ENCODE measurements at regions not wholly inside any gene's neighbourhood (a gene's known extent, or its start where the extent isn't known, plus 50 kb on each side); places are given as distances from the start of the nearest gene placed in this dataset.

- no peak for DNase-seq
These were observed 251.5 kb downstream of the WDR11 start for GRCh38 chr10:121102706-121103105.

DNA sequence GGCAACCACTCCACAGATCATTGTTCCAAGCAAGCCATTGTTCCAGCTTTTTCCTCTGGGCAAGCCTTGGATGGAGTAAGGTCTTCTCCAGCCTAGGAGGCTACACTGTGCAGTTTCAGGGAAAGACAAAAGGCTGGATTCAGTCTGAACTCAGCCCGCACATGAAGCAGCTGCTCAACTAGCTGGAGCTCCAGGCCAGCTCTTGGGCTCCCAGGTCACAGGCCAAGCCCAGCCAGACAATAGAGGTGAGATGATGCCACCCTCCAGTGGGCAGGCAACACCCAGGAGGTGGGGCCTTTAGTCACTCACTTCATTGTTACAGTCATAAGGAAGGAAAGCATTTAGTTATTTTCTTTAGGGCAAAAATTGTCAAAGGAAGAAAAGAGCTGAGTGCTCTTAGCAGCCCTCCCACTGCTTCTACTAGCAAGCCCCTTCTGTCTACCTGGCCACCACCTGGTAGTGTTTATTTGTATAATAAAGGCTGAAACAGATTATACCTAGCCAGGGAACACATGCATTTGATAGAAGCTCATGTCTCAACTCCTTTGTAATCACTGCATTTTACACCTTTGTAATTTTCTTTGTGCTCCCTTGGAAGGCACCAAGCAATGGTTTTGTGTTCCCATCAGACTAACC, 253.4 kb downstream of the WDR11 start:
- peak; percentile 5 for DNase-seq

DNA sequence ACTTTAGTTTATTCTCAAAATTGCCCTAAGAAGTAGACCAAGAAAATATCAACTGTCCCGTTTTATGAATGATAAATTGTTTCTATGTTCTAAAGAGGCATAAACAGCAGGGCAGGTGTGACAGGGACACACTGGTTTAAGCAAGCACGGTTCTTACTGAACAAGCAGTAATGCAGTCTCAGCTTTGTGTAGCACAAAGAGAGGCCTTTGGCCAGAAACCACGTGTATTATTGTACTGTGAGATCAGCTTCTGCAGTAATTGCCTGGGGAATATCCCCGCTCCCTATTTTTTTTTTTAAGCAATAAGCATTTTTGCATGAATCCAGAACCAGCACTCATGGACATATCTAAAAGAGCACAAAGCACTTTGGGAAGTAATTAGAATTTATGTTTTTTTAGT, 255.4 kb downstream of the WDR11 start:
- DNase-seq = no peak

- DNase-seq = no peak
These were observed 256.9 kb downstream of the WDR11 start for GRCh38 chr10:121108051-121108450.

DNA sequence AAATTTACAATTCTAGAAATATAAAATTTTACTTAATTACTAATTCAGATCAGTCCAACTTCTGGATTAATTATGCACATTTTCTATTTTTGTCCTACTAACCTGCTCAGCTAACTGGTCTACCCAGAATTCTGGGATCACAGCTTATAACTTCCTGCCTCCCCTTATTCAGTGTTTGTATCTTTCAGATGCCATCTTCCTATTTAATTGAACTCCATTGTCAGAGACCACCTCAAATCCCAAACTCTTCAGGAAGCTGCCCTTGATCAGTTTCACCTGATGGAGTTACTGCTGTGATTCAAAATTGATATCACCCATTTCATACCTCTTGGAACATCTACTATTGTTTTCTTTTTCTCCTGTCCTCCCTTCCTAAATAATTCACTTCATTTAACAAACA, 259.2 kb downstream of the WDR11 start:
- no peak for DNase-seq

DNA sequence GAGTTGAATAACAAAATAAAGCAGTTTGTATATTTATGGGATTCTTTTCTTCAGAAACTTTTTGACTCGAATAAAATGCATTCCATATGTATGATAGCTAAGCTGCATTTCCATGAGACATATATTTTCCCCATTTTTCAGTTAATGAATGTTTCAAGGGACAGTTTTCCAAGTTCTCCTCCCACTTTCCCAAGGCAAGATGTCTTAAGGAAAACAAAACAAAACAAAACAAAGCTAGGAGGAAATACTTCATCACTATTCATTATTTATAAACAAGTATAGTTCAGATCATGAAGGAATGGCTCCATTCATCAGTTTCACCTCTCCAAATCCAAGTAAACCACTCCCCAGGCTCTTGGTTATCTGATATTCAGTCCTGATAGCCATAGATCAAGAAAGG, 261.0 kb downstream of the WDR11 start:
- no peak for DNase-seq

DNA sequence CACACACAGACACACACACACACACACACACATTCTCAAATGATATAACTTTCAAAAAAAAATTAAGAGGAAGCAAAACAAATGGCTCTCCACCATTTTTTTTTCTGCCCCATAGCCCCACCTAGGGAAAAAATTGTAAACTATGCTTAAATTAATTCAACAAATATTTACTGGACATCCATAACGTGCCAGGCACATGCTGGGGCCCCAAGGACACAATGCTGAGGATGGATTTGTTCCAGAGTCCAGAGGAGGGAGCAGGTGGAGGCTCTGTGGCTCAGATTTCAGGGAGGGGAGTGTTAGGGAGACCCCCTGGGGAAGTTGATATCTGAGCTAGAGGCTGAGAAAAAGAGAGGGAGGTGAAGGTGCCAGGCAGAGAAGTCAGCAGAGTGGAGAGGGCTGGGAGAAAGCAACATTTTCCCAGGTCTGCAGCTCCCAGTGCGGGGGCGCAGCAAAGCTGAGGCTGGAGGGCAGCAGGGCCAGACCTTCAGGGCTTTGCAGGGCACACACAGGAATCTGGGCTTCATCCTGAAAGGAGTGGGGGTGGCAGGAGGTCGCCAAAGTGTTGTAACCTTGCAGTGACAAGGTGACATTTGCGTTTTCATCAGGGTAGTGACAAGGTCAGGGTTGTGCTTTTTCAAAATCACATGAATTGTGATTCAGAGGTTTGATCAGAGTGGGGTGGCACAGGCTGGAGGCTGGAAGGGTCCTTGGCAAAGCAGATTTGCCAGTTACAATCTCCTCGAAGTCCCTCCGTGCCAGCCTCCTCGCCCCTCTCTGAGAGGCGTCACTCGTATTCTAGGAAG, 261.6 kb downstream of the WDR11 start:
- no peak for DNase-seq

DNA sequence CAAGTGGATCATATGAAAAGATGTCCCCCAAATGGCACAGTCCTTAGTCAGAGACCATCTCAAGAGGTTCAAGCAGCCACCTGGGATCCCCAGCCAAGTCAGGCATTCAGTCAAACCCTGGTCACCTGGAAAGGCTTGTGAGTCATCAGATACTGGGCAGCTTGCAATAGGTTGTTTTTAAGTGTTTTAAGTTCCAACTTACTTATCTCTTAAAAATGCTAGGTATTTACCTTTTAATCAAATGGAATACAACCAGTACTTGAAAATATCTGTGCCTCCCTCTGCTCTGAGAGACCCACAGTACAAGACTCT, 262.2 kb downstream of the WDR11 start:
- no peak for DNase-seq

GRCh38 chr10:121113911-121114310, 262.7 kb downstream of the WDR11 start:
- DNase-seq = no peak

- no peak for DNase-seq
These were observed 264.0 kb downstream of the WDR11 start for GRCh38 chr10:121115154-121115553.

DNA sequence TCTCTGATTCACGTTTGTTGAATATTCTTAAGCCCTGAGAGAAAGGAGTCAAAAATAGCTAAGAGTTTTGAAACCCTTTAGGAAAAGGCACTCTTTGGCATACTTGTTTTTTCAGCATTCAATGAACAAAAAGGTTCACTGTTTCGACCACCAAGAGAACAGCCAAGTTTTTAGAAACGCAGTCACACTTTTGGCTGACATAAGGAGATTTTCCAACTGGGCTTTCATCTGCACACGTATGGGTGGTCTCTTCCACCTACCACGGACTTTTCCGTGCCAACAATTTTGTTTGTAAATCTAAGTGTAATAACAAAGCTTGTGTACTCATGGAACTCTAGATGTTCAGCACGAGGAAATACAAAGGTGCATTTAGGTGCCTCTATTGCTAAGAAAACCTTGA, 270.3 kb downstream of the WDR11 start:
- no peak for DNase-seq

- no peak for DNase-seq
These were observed 276.2 kb downstream of the WDR11 start for GRCh38 chr10:121127151-121127906.

GRCh38 chr10:121128164-121128563, 277.0 kb downstream of the WDR11 start:
- DNase-seq = no peak

DNA sequence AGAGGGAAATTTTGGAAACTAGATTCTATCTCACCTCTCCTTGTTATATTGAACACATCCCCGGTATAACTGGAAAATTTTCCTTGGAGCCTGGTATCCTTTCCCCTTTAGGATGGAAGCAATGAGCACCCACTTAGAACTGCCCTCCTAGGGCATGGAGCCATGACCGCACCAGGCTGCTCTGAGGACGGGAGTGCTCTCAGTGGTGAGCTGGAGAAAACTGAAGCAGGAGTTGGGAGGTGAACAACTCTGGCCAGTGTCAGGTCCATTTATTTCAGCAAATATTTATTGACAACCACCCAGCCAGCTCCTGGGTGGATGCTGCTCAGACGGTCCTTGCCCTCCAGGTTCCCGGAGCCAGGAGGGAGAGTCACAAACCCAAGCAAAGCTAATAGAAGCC, 278.1 kb downstream of the WDR11 start:
- DNase-seq = no peak

DNA sequence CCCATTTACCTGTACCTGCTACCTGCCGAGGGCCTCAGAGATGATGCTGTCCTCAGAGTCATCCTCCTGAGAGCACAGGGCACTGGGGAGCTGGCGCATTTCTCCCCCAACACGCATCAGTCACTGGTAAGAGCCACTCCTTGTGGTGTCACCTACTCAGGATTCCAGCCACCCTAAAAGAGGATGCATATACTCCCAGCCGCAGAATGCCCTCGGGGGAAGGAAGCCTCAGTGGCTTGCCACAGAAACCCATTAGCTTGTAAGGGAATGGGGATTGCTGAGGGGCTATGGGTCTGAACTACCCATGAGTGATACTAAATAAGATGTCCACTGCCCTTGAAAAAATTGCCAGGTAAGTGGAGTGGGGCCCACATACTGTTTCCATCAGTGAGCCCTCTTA, 279.2 kb downstream of the WDR11 start:
- no peak for DNase-seq

DNA sequence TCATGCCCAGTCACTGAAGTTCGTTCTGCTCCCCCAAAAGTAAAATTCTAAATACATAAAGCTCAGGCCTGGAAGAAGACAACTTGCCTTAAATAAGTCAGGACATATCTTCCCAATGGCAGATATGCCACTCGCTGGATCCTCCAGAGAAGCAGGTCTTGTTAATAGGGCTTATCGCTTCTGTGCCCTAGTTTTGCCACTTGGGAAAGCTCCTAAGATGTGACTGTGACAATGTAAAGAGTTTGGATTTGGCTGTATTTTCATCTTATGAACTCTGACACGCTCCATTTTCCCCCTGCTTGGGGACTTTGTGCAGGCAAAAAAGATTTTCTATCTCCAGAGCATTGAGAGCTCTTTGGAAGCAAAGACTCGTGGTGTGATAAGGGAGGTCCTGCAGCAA, 279.9 kb downstream of the WDR11 start:
- DNase-seq = no peak

DNA sequence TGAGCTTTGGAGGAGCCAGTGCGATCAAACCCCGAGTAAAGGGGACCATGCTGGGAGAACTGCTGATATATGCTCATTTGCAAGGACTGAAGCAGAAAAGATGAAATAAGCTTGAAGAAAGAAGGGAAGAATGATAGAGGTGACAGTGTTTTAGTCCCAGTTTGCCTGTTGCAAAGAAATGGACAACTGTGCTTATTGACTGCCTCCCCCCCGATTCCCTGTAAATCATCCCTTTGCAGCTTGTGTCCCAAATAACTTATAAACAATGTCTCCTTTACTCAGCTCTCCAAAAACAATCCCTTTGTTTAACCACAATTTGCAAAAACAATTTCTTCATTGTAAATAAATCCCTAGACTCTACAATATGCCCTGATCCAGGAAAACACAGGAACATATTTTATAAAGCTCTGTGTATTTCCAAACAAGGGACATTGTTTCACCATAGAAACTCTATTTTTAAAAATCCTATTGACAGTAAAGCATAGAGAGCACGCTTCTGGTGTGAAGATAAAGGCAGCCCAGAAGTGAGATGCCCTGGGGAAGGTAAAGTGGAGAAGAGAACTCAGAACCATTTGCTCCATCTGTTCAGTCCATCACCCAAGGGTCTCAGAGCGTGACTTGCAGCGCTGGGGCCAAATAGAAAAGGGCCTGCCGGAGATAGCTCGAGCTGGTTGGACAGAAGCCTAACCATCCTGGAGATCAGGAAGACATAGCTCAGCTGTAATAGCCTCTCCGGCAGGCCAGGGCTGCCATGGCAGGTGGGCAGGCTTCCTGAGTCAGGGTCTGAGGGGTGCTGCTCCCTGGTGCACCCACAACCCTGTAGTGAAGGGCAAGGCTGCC, 280.5 kb downstream of the WDR11 start:
- no peak for DNase-seq

- DNase-seq = no peak
These were observed 281.1 kb downstream of the WDR11 start for GRCh38 chr10:121132273-121132672.

DNA sequence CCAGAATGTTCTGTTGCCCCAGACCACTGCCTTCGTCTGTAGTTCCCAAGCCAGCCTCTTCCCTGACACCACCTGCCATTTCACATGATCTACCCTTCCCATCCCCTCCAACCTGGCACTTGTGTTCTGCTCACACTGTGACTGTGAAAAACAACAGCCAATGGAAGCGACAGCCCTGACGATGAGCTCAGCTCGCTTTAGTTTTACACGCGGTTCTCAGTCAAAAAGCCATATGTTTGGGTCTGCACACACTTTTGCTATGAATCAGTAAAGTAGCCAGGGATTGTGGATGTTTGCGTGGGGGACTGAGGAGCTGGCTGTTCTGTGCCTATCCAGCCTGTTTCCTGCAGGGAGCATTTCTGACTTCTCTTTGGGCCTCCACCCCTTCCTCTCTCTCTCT, 282.7 kb downstream of the WDR11 start:
- DNase-seq = no peak

- peak; percentile 92 for DNase-seq
These were observed 283.5 kb downstream of the WDR11 start for GRCh38 chr10:121134711-121135110.

- DNase-seq = no peak
These were observed 284.4 kb downstream of the WDR11 start for GRCh38 chr10:121135512-121135911.

DNA sequence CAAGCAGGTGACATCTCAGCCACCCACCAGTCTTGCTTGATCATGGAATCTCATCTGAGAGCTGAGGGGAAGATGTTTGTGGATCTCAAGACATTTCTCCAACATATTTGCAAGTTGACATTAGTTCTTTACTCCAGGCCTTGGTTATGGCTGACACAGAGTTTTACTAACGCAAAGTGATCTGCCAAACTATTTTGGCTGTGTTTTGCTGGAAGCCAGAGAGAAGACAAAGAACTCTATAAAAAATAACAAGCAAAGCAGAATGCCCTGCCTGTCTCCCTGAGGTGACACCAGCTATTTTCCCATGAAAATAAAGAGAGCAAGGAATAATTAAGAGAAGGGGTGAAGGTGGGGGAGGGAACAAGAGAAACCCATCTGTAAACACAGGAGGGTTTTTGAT, 286.4 kb downstream of the WDR11 start:
- no peak for DNase-seq

Data from NCI-H82 (cell line).